ELR (cell line): ENCODE measurements at regions not wholly inside any gene's neighbourhood (a gene's known extent, or its start where the extent isn't known, plus 50 kb on each side); places are given as distances from the start of the nearest gene placed in this dataset.
A peak's percentile ranks its signal among the peaks of the same experiment; 100 is the strongest.
"Not testable (repeated sequence)": the region's sequence is repeated elsewhere in the genome, so short reads cannot be mapped to it uniquely, and the experiment has no call there.

Experiments used
- DNase-seq: peaks from one replicate; pipeline ENCODE4 v3.0.0-alpha.2; 2015; ENCODE audit warnings: low read depth

DNA sequence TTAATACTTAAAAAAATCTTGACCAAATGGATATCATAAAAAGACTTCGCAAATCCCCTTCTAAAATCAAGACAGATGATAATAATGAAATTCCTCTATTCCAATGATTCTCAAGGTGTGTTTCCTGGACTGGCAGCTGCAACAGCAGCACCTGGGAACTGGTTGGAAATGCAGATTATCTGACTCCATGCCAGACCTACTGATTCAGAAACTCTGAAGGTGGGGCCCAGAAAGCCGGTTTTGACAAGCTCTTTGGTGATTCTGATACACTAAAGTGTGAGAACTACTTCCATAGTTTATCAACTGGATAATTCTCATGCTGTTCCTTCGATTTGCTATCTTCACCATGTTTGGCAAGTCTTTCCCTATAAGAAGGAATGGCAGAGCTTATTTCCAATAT lies 252.1 kb downstream of the COL12A1 start:
- no peak for DNase-seq

DNA sequence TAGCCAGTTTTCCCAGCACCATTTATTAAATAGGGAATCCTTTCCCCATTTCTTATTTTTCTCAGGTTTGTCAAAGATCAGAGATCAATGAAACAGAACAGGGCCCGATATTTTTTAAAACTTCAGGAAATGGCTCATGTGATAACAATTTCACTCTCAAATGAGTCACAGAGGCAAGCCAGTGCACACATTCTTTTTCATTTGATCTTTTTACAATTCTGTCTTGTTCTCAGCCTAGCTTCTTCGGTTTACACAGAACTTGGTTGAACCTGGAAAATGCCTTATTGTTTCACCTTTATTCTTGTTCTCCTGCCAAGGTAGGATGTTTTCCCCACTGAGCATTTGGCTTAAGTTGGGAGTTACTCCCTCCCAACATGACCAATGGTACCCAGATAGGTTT lies 258.9 kb downstream of the COL12A1 start:
- DNase-seq = peak; percentile 87

DNA sequence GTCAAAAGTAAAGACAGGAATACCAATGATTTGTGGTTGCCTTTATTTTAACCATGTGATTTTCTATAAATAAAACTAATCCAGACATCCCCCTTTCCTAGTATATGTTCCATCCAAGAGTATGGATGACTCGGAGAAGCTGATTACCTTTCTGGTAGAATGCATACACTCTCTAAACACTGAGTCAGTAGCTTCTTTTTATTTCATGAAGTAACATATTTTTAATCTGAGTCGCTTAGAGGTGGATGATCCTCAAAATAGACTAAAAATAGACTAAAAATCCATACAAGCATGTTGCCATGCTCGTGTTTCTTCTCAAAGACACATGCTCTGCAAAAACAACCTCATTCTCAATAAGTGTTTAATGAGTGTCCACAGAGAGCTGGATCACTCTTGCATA lies 263.7 kb downstream of the COL12A1 start:
- DNase-seq = peak; percentile 50

- DNase-seq = no peak
Observed at GRCh38 chr6:74941424-74941823, 264.4 kb downstream of the COL12A1 start.

- no peak for DNase-seq
Observed at GRCh38 chr6:74939721-74940620, 265.9 kb downstream of the COL12A1 start.

- DNase-seq = no peak
Observed at GRCh38 chr6:74939151-74939708, 266.6 kb downstream of the COL12A1 start.

GRCh38 chr6:74937936-74938335 lies 267.9 kb downstream of the COL12A1 start:
- no peak for DNase-seq

DNA sequence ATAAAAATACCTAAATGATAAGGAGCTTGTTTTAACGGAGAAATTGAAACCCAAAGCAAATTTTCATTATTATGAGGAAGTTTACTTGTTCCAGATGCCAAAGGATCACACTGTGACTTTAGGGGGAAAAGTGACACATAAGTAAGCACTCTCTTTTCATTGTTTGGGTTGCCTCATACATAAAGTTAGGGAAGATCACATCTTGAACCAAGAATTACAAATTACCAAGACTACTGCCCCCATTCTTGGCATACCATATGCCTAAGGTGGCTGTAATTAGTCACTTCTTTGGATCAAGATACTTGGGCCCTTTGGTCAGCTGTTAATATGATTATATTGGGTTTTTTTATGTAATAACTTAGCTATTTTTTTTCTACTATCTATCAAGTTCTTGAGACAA lies 269.0 kb downstream of the COL12A1 start:
- DNase-seq = peak; percentile 76

DNA sequence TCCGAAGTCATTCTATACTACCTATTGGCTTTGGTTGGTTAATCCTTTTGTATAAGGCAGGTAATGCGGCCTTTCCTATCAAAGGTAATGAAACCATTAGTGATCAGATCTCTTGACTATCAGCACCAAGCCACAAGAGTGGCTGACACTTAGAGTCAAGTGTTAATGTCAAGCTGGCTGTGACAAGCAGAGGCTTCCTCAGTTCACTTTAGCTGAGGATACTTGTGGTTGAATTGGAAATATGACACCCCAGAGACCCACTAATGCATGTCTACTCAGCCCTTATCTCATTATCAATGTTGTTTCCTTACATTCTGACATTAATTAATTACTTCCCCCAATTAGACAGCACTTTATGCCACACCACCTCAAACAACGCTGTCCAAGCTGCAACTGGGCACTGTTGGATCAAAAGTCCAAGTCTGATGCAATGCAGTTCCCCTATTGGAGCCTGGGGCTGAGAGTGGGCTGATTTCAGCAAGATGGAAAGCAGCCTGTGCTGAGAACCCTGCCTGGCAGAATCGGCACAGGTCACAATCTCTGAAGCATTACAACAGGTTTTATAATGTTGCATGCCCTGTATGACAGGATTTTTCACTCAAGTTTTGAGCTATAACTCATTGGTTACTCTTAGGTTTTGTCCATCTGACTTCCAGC lies 273.5 kb downstream of the COL12A1 start:
- no peak for DNase-seq

GRCh38 chr6:74931558-74931957 lies 274.3 kb downstream of the COL12A1 start:
- DNase-seq = peak; percentile 59

DNA sequence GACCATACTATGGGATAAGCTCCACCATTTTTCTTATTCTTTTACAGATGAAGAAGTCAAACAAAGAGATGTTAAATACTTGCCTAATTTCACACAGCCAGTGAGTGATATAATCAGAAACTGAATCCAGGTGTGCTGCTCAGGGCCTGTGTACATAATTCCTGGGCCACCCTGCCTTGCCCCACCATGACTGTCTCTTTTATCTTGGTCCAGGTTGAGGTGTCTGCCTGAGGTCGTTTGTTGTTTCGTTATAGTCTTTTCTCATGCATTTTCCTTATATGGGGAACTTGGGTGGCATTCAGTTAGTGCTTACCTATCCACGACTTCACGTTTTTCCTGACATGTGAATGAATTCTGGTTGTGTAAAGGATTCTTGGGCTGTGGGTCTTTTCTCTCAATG lies 277.6 kb downstream of the COL12A1 start:
- DNase-seq = no peak

GRCh38 chr6:74927299-74927698 lies 278.6 kb downstream of the COL12A1 start:
- no peak for DNase-seq

DNA sequence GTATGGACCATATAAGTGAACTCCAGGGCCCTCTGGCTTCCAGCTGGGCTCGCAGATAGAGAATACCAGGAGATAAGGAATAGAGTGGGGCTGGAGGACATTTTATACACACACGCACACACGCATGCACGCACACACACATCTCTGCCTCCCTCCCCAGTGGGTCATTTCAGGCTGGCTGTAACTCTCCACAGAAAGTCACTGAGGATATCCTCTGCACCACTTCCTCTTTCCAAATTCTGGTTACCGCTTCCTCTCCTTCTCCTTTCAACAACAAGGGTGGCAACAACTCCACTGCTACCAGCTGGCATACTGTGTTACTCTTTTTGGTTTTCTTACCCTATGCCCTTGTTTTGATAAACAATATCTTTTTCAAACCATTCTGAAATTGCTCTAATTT lies 280.2 kb downstream of the COL12A1 start:
- no peak for DNase-seq

DNA sequence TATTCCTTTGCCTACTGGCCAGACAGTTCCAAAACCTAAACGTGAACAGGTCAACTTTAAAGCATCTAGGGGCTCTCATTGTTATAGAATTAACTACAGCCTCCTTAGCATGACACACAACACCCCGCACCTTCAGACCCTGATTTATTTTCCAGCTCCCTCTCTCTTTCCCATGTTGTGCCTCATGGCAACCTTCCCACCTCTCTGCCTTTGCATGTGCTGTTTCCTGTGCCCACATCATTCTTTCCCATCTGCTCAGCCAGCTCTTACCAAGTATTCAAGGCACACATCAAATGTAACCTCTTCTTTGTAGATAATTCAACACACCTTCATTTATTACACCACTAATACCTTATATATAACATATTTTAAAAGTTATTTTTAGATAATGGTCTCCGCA lies 291.0 kb downstream of the COL12A1 start:
- no peak for DNase-seq

DNA sequence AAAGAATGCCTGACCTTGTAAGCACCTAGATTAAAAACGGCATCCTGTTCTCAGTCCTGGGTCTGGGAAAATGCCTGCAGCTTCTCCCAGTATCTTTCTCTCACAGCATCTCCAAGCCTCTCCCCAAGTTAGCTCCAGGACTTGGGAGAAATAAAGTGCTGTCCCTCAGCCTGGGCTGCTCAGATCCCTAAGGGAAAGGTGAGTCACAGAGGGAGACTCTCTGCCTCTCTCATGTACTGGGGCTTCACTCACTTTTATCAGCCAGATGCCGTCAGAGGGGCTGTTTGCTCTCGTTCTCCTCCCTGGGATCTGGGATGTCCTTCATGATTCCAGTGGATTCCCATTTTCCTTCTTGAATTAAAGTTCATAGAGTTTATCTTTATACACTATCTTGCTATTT lies 293.6 kb downstream of the COL12A1 start:
- peak; percentile 26 for DNase-seq

- no peak for DNase-seq
Observed at GRCh38 chr6:74902846-74903245, 303.0 kb downstream of the COL12A1 start.

GRCh38 chr6:74902089-74902488 lies 303.8 kb downstream of the COL12A1 start:
- no peak for DNase-seq

GRCh38 chr6:74901576-74901975 lies 304.3 kb downstream of the COL12A1 start:
- DNase-seq = no peak

GRCh38 chr6:74899416-74899815 lies 306.4 kb downstream of the COL12A1 start:
- DNase-seq = peak; percentile 85

DNA sequence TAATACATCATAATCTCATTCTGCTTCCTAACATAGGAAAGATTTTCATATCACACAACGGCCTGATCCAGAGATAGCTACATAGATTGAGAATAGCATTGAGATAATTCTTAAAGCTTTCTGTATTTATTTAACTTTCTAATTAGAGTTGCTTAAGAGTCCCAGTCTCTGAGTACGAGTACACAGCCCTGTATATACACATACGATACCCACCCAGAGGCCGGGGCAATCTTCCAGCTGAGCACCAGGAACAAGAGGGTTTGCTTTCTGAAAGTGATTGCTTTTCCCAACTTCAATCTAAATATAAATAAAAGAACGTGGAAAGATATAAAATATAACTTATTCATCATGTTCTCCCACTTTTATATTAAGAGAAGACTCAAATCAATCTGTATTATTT lies 313.8 kb downstream of the COL12A1 start:
- DNase-seq = no peak

DNA sequence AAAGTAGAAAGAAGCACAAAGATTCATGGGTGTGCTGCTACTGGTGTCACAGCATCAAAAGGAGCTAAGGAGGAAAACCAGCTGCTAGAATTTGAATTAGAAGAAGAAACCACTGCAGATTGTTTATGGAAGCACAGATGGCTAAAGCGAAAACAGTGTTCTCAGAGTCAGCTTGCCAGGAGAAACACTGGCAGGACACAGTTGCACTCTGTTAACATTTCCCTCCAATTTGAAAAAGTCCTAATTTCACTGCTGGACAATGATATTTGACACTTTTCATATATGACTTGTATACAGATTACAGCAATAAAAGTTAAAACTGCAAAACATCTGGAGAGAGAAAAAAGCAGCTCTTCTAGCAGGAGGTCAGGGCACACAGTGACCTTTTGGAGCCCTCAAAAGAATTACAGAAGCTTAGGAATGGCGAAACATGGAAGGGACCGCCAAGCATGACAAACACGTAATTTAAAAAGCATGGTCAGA lies 314.5 kb downstream of the COL12A1 start:
- DNase-seq = no peak

- no peak for DNase-seq
Observed at GRCh38 chr6:74889635-74890034, 316.2 kb downstream of the COL12A1 start.

- not testable (repeated sequence) for DNase-seq
Observed at GRCh38 chr6:74888741-74889140, 317.1 kb downstream of the COL12A1 start.
